A549 (cell line): ENCODE measurements at regions not wholly inside any gene's neighbourhood (a gene's known extent, or its start where the extent isn't known, plus 50 kb on each side); places are given as distances from the start of the nearest gene placed in this dataset.

ENCODE experiments used
- CTCF ChIP-seq: fragments of >200 bp; sonication (Bioruptor Twin); formaldehyde crosslinking; IDR thresholded peaks from 3 replicates; pipeline ENCODE4 v1.5.1; 2016
- POLR2A ChIP-seq: IDR thresholded peaks from 2 replicates; pipeline ENCODE4 v1.6.1; 2012; ENCODE audit warnings: mild to moderate bottlenecking, low read length
- REST ChIP-seq: fragments of 200-600 bp; sonication (generic); IDR thresholded peaks from 2 replicates; pipeline ENCODE4 v1.6.1; 2016; ENCODE audit warnings: antibody characterized with exemption, mild to moderate bottlenecking, moderate library complexity
- TF ChIP-seq, protein P1 (sequence below): IDR thresholded peaks from 2 replicates; pipeline ENCODE4 v1.6.1; 2012

GRCh38 chr1:59223989-59224634, 72.8 kb upstream of the FGGY start:
- TF ChIP-seq REST = no peak
- no peak for TF ChIP-seq CTCF
- TF ChIP-seq, protein P1, sequence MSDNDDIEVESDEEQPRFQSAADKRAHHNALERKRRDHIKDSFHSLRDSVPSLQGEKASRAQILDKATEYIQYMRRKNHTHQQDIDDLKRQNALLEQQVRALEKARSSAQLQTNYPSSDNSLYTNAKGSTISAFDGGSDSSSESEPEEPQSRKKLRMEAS = no peak
- no peak for TF ChIP-seq POLR2A
